Endothelial cell of umbilical vein (primary cell): ENCODE measurements at regions not wholly inside any gene's neighbourhood (a gene's known extent, or its start where the extent isn't known, plus 50 kb on each side); places are given as distances from the start of the nearest gene placed in this dataset.

ENCODE experiments used
- BruUV-seq: library from RNA; stranded (reverse); fragments of 400-500 nt; replicated peaks from 2 replicates; lab custom pipeline; 2021; lab: Mats Ljungman, UMichigan
- CTCF ChIA-PET: fragments of 300-600, 350-600 bp; sonication (Branson Sonifier 250); formaldehyde crosslinking; loops from one replicate; lab custom pipeline; 2021; ENCODE audit warnings: antibody characterized with exemption, inconsistent platforms; lab: Charles Lee
- POLR2A ChIA-PET: fragments of 300-600, 350-600 bp; sonication (Branson Sonifier 250); formaldehyde crosslinking; loops from one replicate; lab custom pipeline; 2021; ENCODE audit warnings: antibody characterized with exemption, inconsistent platforms; lab: Charles Lee
- DNase-seq: peaks from one replicate; pipeline ENCODE4 v3.0.0-alpha.2; 2011; ENCODE audit warnings: low read depth, low spot score
- FAIRE-seq: peaks from 2 replicates; lab custom pipeline; 2011; peaks lifted over from hg19 to GRCh38; lab: Jason Lieb, UNC
- H2AFZ ChIP-seq: 2 replicates; pipeline ENCODE4 v1.6.0; 2012; ENCODE audit warnings: low read depth, low read length, control low read depth, inconsistent platforms
- H3K27ac ChIP-seq: 2 replicates; pipeline ENCODE4 v1.5.1; 2011; ENCODE audit warnings: low read depth, mild to moderate bottlenecking, control low read depth, low read length, moderate library complexity; ENCODE audit not compliant: insufficient read depth
- H3K27me3 ChIP-seq, 2 experiments: 2 replicates each; pipeline versions ENCODE4 v1.6.0 to v1.6.1; 2011; ENCODE audit warnings: low read length in 2 of 2, mixed read lengths in 1 of 2; ENCODE audit not compliant: control insufficient read depth in 2 of 2, insufficient read depth in 2 of 2
- H3K36me3 ChIP-seq, 2 experiments: 2 replicates in 1 of 2; 3 replicates in 1 of 2; pipeline ENCODE4 v1.5.1; 2011; ENCODE audit warnings: low read length in 2 of 2, mild to moderate bottlenecking in 1 of 2, moderate library complexity in 1 of 2; ENCODE audit not compliant: control insufficient read depth in 2 of 2, insufficient read depth in 2 of 2; ENCODE audit errors: extremely low read depth in 1 of 2
- H3K4me1 ChIP-seq: 3 replicates; pipeline ENCODE4 v1.5.1; 2011; ENCODE audit warnings: mild to moderate bottlenecking, low read length; ENCODE audit not compliant: control insufficient read depth, insufficient read depth; ENCODE audit errors: extremely low read depth
- H3K4me2 ChIP-seq: 2 replicates; pipeline ENCODE4 v1.6.1; 2011; ENCODE audit warnings: low read length, control low read depth, mixed read lengths; ENCODE audit not compliant: insufficient read depth
- H3K4me3 ChIP-seq, 3 experiments: fragments of 200-600 bp in 1 of 3; sonication (generic), shearing (Covaris generic) in 1 of 3; replicated peaks in 1 of 3; 2 replicates each; pipeline ENCODE4 v1.5.1; 2011 to 2016; ENCODE audit warnings: control low read depth in 3 of 3, low read length in 3 of 3, mild to moderate bottlenecking in 2 of 3, inconsistent platforms in 1 of 3, low read depth in 1 of 3, moderate library complexity in 1 of 3; ENCODE audit not compliant: insufficient read depth in 1 of 3
- H3K79me2 ChIP-seq: 2 replicates; pipeline ENCODE4 v1.6.0; 2012; ENCODE audit warnings: low read length, inconsistent platforms; ENCODE audit not compliant: control insufficient read depth, insufficient read depth
- H3K9ac ChIP-seq: replicated peaks from 2 replicates; pipeline ENCODE3; 2011; ENCODE audit warnings: low read length, control low read depth; ENCODE audit not compliant: insufficient read depth; ENCODE audit errors: extremely low read depth
- H3K9me1 ChIP-seq: replicated peaks from 3 replicates; pipeline ENCODE4 v1.6.0; 2011; ENCODE audit warnings: mild to moderate bottlenecking, low read length; ENCODE audit not compliant: control insufficient read depth, insufficient read depth; ENCODE audit errors: extremely low read depth
- H3K9me3 ChIP-seq: replicated peaks from 2 replicates; pipeline ENCODE4 v1.5.1; 2012; ENCODE audit warnings: low read length, inconsistent platforms; ENCODE audit not compliant: control insufficient read depth, insufficient read depth
- H4K20me1 ChIP-seq: replicated peaks from 2 replicates; pipeline ENCODE3; 2011; ENCODE audit warnings: mild to moderate bottlenecking, low read length; ENCODE audit not compliant: control insufficient read depth, insufficient read depth; ENCODE audit errors: extremely low read depth
- EZH2 ChIP-seq: IDR thresholded peaks from 2 replicates; pipeline ENCODE4 v1.6.1; 2012; ENCODE audit warnings: borderline replicate concordance, low read depth, mild to moderate bottlenecking, moderate library complexity, low read length, inconsistent platforms; ENCODE audit not compliant: severe bottlenecking
- FOS ChIP-seq: IDR thresholded peaks from 2 replicates; pipeline ENCODE4 v1.6.1; 2011; ENCODE audit warnings: mild to moderate bottlenecking, low read length, moderate library complexity, borderline replicate concordance; ENCODE audit not compliant: insufficient read depth
- GATA2 ChIP-seq: IDR thresholded peaks from 2 replicates; pipeline ENCODE4 v1.7.0; 2011; ENCODE audit warnings: low read depth, mild to moderate bottlenecking, moderate library complexity, mixed read lengths, low read length; ENCODE audit not compliant: insufficient read length, insufficient read depth
- JUN ChIP-seq: IDR thresholded peaks from 2 replicates; pipeline ENCODE4 v1.6.1; 2011; ENCODE audit warnings: borderline replicate concordance, low read depth; ENCODE audit not compliant: insufficient read length, insufficient read depth
- MYC ChIP-seq: IDR thresholded peaks from one replicate; pipeline ENCODE4 v1.6.1; 2011; ENCODE audit warnings: mild to moderate bottlenecking, low read depth, low read length
- POLR2A ChIP-seq: IDR thresholded peaks from 2 replicates; pipeline ENCODE4 v1.6.1; 2012; ENCODE audit warnings: low read depth, mild to moderate bottlenecking, control low read depth, low read length
- POLR2AphosphoS5 ChIP-seq: IDR thresholded peaks from 2 replicates; pipeline ENCODE4 v1.6.1; 2012; ENCODE audit warnings: low read depth, mild to moderate bottlenecking, control low read depth, low read length, moderate library complexity; ENCODE audit not compliant: insufficient read depth
- dilution Hi-C: fragments of 300-500 bp; cut with MboI; formaldehyde crosslinking; loops from one replicate; pipeline ENCODE4 v1.15.0; 2019; ENCODE audit warnings: low sequenced_read_pairs; ENCODE audit not compliant: extremely low pct_ligation_motif_present
- intact Hi-C: fragments of 100-400 bp; cut with micrococcal nuclease; formaldehyde crosslinking; loops from one replicate; pipeline ENCODE4 v1.10.0; 2022
- TF ChIP-seq, protein P1 (sequence below): IDR thresholded peaks from 2 replicates; pipeline ENCODE4 v1.6.1; 2011; ENCODE audit not compliant: insufficient read depth, insufficient read length
- TF ChIP-seq, protein P2 (sequence below), 2 donors: IDR thresholded peaks; 1 replicate in 1 of 2; 2 replicates in 1 of 2; pipeline ENCODE4 v1.5.1; 2011; ENCODE audit warnings: low read length in 2 of 2, mild to moderate bottlenecking in 2 of 2, moderate library complexity in 2 of 2, control low read depth in 1 of 2, inconsistent platforms in 1 of 2, low read depth in 1 of 2; ENCODE audit not compliant: insufficient read depth in 1 of 2; ENCODE audit errors: extremely low read depth in 1 of 2

DNA sequence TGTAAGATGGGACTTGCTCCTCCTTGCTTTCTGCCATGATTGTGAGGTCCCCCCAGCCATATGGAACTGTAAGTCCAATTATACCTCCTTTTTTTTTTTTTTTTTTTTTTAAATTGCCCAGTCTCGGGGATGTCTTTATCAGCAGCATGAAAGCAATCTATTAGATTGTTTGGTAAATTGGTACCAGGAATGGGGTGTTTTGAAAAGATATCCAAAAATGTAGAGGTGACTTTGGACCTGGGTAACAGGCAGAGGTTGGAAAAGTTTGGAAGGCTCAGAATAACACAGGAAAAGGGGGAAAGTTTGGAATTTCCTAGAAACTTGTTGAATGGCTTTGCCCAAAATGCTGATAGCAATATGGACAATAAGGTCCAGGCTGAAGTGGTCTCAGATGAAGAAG lies 545.8 kb upstream of the ALCAM start:
- Histone ChIP-seq H3K4me3 (no peak overlapping the region), H3K27ac (no peak overlapping the region), H3K4me1 (no peaks in the 10 kb centered on the region), H3K79me2 (no peaks in the 10 kb centered on the region), H3K9ac (no peak overlapping the region), H3K4me2 (no peak overlapping the region), H3K9me3 (no peaks in the 10 kb centered on the region), H3K9me1 (no peaks in the 10 kb centered on the region), H2AFZ (no peak overlapping the region), H3K36me3 (no peaks in the 10 kb centered on the region), H3K27me3 (no peaks in the 10 kb centered on the region), H4K20me1 (no peaks in the 10 kb centered on the region)
- no peak for TF ChIP-seq POLR2A
- TF ChIP-seq GATA2, result no peak
- no peak for TF ChIP-seq POLR2AphosphoS5
- TF ChIP-seq, protein P1, sequence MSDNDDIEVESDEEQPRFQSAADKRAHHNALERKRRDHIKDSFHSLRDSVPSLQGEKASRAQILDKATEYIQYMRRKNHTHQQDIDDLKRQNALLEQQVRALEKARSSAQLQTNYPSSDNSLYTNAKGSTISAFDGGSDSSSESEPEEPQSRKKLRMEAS, result no peak
- TF ChIP-seq, protein P2, sequence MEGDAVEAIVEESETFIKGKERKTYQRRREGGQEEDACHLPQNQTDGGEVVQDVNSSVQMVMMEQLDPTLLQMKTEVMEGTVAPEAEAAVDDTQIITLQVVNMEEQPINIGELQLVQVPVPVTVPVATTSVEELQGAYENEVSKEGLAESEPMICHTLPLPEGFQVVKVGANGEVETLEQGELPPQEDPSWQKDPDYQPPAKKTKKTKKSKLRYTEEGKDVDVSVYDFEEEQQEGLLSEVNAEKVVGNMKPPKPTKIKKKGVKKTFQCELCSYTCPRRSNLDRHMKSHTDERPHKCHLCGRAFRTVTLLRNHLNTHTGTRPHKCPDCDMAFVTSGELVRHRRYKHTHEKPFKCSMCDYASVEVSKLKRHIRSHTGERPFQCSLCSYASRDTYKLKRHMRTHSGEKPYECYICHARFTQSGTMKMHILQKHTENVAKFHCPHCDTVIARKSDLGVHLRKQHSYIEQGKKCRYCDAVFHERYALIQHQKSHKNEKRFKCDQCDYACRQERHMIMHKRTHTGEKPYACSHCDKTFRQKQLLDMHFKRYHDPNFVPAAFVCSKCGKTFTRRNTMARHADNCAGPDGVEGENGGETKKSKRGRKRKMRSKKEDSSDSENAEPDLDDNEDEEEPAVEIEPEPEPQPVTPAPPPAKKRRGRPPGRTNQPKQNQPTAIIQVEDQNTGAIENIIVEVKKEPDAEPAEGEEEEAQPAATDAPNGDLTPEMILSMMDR (IDR thresholded peaks at IDR 0.05; ENCODE audit: extremely low read depth in 1 of 2, insufficient read depth in 1 of 2, low read depth in 1 of 2, low read length in 2 of 2), result no peak
- no peak for TF ChIP-seq MYC
- TF ChIP-seq FOS, result no peak
- intact Hi-C loops, result no loop called here
- FAIRE-seq, result no peak
- BruUV-seq, result no TSS peak
- CTCF ChIA-PET, result no interaction called here
- dilution Hi-C loops, result no loop called here
- DNase-seq, result no peak
- POLR2A ChIA-PET, result no interaction called here

DNA sequence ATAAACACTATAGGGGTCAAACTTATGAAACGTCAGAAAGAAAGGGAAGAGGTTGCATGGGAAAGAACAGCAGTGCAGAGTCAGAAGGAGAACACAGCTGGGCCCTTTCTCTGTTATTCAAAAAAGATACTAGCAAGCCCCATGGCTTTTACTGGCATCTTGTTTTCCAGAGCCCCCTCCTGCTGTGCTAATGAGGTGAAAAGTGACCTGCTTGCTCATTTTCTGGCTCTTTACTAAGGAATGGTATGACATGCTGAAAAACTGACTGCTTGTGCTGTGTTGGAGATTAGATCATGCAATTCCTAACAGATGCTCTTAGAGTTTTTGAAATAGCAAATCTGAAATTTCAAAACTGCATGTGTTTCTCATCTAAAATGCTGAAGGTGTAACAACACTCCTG lies 541.6 kb upstream of the ALCAM start:
- H3K9ac ChIP-seq, result no peak overlapping the region
- H3K36me3 ChIP-seq, result no peaks in the 10 kb centered on the region
- H3K4me3 ChIP-seq, result no peak overlapping the region
- H3K9me3 ChIP-seq, result no peaks in the 10 kb centered on the region
- DNase-seq, result no peak
- H3K27ac ChIP-seq, result no peak overlapping the region
- H3K79me2 ChIP-seq, result no peaks in the 10 kb centered on the region
- no peak overlapping the region for H2AFZ ChIP-seq
- intact Hi-C loops (no loop called here), dilution Hi-C loops (no loop called here)
- no peaks in the 10 kb centered on the region for H3K4me1 ChIP-seq
- H3K4me2 ChIP-seq, result no peak overlapping the region
- no peak for FAIRE-seq
- ChIA-PET POLR2A (no interaction called here), CTCF (no interaction called here)
- TF ChIP-seq POLR2AphosphoS5 (no peak), FOS (no peak), EZH2 (no peak), GATA2 (no peak), JUN (no peak), MYC (no peak)
- TF ChIP-seq, protein P1, result no peak
- TF ChIP-seq, protein P2 (IDR thresholded peaks at IDR 0.05; ENCODE audit: extremely low read depth in 1 of 2, insufficient read depth in 1 of 2, low read depth in 1 of 2, low read length in 2 of 2), result no peak
- no peaks in the 10 kb centered on the region for H4K20me1 ChIP-seq
- H3K9me1 ChIP-seq, result no peaks in the 10 kb centered on the region
- no TSS peak for BruUV-seq
- no peaks in the 10 kb centered on the region for H3K27me3 ChIP-seq
